GM21576 (cell line): ENCODE measurements at regions not wholly inside any gene's neighbourhood (a gene's known extent, or its start where the extent isn't known, plus 50 kb on each side); places are given as distances from the start of the nearest gene placed in this dataset.

Experiments used
- ATAC-seq: cut with Tn5 transposase; IDR thresholded peaks from one replicate; pipeline ENCODE4 v1.9.1; 2021; ENCODE audit warnings: mild to moderate bottlenecking, moderate library complexity; ENCODE audit not compliant: unreplicated experiment

- ATAC-seq = no peak
These were observed 255.5 kb upstream of the KCNJ16 start for GRCh38 chr17:69819316-69820087.

GRCh38 chr17:69820876-69821473 is 254.1 kb upstream of the KCNJ16 start:
- no peak for ATAC-seq

GRCh38 chr17:69822314-69822875 is 252.6 kb upstream of the KCNJ16 start:
- no peak for ATAC-seq

- ATAC-seq = no peak
These were observed 246.9 kb upstream of the KCNJ16 start for GRCh38 chr17:69828087-69828486.

GRCh38 chr17:69834494-69834893 is 240.5 kb upstream of the KCNJ16 start:
- ATAC-seq = no peak

GRCh38 chr17:69851736-69852135 is 223.3 kb upstream of the KCNJ16 start:
- ATAC-seq = no peak

GRCh38 chr17:69853541-69854224 is 221.3 kb upstream of the KCNJ16 start:
- ATAC-seq = no peak

- no peak for ATAC-seq
These were observed 220.7 kb upstream of the KCNJ16 start for GRCh38 chr17:69854225-69854780.

- no peak for ATAC-seq
These were observed 218.1 kb upstream of the KCNJ16 start for GRCh38 chr17:69856946-69857345.

GRCh38 chr17:69857412-69857835 is 217.6 kb upstream of the KCNJ16 start:
- ATAC-seq = no peak

GRCh38 chr17:69858460-69858859 is 216.6 kb upstream of the KCNJ16 start:
- ATAC-seq = no peak

- ATAC-seq = no peak
These were observed 214.8 kb upstream of the KCNJ16 start for GRCh38 chr17:69860142-69860680.

- no peak for ATAC-seq
These were observed 210.6 kb upstream of the KCNJ16 start for GRCh38 chr17:69864462-69864861.

- peak; percentile 69 for ATAC-seq
These were observed 205.4 kb upstream of the KCNJ16 start for GRCh38 chr17:69869667-69870066.

GRCh38 chr17:69870091-69870530 is 204.9 kb upstream of the KCNJ16 start:
- ATAC-seq = peak; percentile 43

GRCh38 chr17:69870751-69871199 is 204.2 kb upstream of the KCNJ16 start:
- no peak for ATAC-seq

- ATAC-seq = no peak
These were observed 203.7 kb upstream of the KCNJ16 start for GRCh38 chr17:69871318-69871717.

GRCh38 chr17:69872675-69873262 is 202.3 kb upstream of the KCNJ16 start:
- ATAC-seq = no peak

- ATAC-seq = no peak
These were observed 200.8 kb upstream of the KCNJ16 start for GRCh38 chr17:69874175-69874670.

GRCh38 chr17:69876757-69877156 is 198.3 kb upstream of the KCNJ16 start:
- no peak for ATAC-seq
